ENCODE measurements at regions not wholly inside any gene's neighbourhood (a gene's known extent, or its start where the extent isn't known, plus 50 kb on each side); places are given as distances from the start of the nearest gene placed in this dataset.

DNA sequence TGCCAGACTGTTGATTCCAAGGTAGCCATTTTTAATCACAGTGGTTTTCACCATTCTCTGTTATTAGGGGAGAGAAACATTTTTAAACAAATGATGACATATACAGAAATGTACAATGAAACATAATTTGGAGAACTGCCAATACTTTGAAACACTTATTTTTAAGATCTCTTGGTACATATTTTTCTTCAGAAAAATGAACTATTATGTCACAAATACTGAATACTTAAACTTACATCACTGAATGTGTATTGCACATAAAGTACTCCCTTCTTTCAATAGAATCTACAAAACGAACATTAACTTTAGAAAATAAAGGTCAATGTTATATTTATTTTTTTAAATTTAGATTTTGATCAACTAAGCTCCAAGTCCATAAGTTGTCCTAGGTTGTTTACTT, 71.7 kb upstream of the CPNE8 start:
- no peak overlapping the region for H3K27ac ChIP-seq
- TF ChIP-seq CTCF (IDR thresholded peaks at IDR 0.05) = no peak
- intact Hi-C loops (cut with DNase I) = no loop called here
- H3K4me1 ChIP-seq = no peaks in the 10 kb centered on the region
- ATAC-seq = no peak
- H3K36me3 ChIP-seq = no peaks in the 10 kb centered on the region
- no peak overlapping the region for H3K4me3 ChIP-seq
- peaks cover 0 to 6% of the 10 kb centered on the region in 2 donors for H3K9me3 ChIP-seq
- no peak for DNase-seq
- no peaks in the 10 kb centered on the region for H3K27me3 ChIP-seq

GRCh38 chr12:38969706-38970105, 64.3 kb upstream of the CPNE8 start:
- H3K27me3 ChIP-seq = no peaks in the 10 kb centered on the region
- no peaks in the 10 kb centered on the region for H3K36me3 ChIP-seq
- H3K27ac ChIP-seq = no peak overlapping the region
- no peaks in the 10 kb centered on the region for H3K4me1 ChIP-seq
- no peak for TF ChIP-seq CTCF (IDR thresholded peaks at IDR 0.05)
- no peak overlapping the region for H3K4me3 ChIP-seq
- ATAC-seq (no peak), DNase-seq (no peak)
- intact Hi-C loops (cut with DNase I) = no loop called here
- peaks cover 0 to 2% of the 10 kb centered on the region in 2 donors for H3K9me3 ChIP-seq

GRCh38 chr12:38961683-38962082, 56.3 kb upstream of the CPNE8 start:
- ATAC-seq (no peak), DNase-seq (no peak)
- Histone ChIP-seq H3K4me1 (no peaks in the 10 kb centered on the region), H3K9me3 (no peaks in the 10 kb centered on the region), H3K27ac (no peak overlapping the region), H3K36me3 (no peaks in the 10 kb centered on the region), H3K27me3 (no peaks in the 10 kb centered on the region), H3K4me3 (no peak overlapping the region)
- intact Hi-C loops (cut with DNase I) = no loop called here
- no peak for TF ChIP-seq CTCF (IDR thresholded peaks at IDR 0.05)

- Histone ChIP-seq H3K27me3 (no peaks in the 10 kb centered on the region), H3K27ac (no peak overlapping the region), H3K4me1 (no peaks in the 10 kb centered on the region), H3K4me3 (no peak overlapping the region), H3K36me3 (no peaks in the 10 kb centered on the region), H3K9me3 (no peaks in the 10 kb centered on the region)
- TF ChIP-seq CTCF (IDR thresholded peaks at IDR 0.05) = no peak
- ATAC-seq (no peak), DNase-seq (no peak)
- intact Hi-C loops (cut with DNase I) = no loop called here
Measured at GRCh38 chr12:38961012-38961411, 55.6 kb upstream of the CPNE8 start.

DNA sequence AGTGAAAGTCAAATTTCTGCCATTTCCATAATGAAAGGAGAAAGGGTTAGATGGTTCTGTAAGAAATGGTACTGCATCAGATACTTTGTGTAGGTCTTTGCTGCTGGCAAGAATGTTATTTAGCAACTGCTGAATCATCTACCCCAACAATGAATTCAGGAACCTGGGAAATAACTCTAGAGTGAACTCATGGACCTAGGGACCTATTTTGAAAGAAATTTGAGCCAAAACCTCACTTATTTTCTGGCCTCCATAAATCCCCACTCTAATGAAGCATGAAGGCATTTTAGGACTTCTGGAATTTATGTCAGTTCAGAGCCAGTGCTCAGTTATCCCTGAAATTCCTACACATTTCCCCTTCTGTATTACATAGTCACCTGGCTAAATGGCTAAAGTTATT, 50.9 kb upstream of the CPNE8 start:
- H3K27me3 ChIP-seq = no peaks in the 10 kb centered on the region
- H3K4me3 ChIP-seq = no peak overlapping the region
- DNase-seq (no peak), ATAC-seq (no peak)
- H3K4me1 ChIP-seq = no peaks in the 10 kb centered on the region
- no peak for TF ChIP-seq CTCF (IDR thresholded peaks at IDR 0.05)
- no peaks in the 10 kb centered on the region for H3K36me3 ChIP-seq
- H3K27ac ChIP-seq = no peak overlapping the region
- intact Hi-C loops (cut with DNase I) = no loop called here
- H3K9me3 ChIP-seq = no peaks in the 10 kb centered on the region
